GM19467 (cell line): ENCODE measurements at regions not wholly inside any gene's neighbourhood (a gene's known extent, or its start where the extent isn't known, plus 50 kb on each side); places are given as distances from the start of the nearest gene placed in this dataset.

ENCODE experiments used
- ATAC-seq: cut with Tn5 transposase; IDR thresholded peaks from one replicate; pipeline ENCODE4 v1.9.1; 2021; ENCODE audit warnings: mild to moderate bottlenecking, moderate library complexity; ENCODE audit not compliant: unreplicated experiment

GRCh38 chr5:145510769-145511168 lies 324.4 kb downstream of the PRELID2 start:
- no peak for ATAC-seq

GRCh38 chr5:145510324-145510723 lies 324.8 kb downstream of the PRELID2 start:
- no peak for ATAC-seq

- ATAC-seq, result no peak
These were observed 325.6 kb downstream of the PRELID2 start for GRCh38 chr5:145509336-145510136.

- ATAC-seq, result no peak
These were observed 328.8 kb downstream of the PRELID2 start for GRCh38 chr5:145506185-145506850.

- ATAC-seq, result no peak
These were observed 332.2 kb downstream of the PRELID2 start for GRCh38 chr5:145502906-145503305.

GRCh38 chr5:145500710-145501109 lies 334.4 kb downstream of the PRELID2 start:
- ATAC-seq, result no peak

GRCh38 chr5:145499483-145499882 lies 335.7 kb downstream of the PRELID2 start:
- no peak for ATAC-seq

GRCh38 chr5:145497052-145497451 lies 338.1 kb downstream of the PRELID2 start:
- no peak for ATAC-seq

- ATAC-seq, result no peak
These were observed 339.4 kb downstream of the PRELID2 start for GRCh38 chr5:145495741-145496140.

GRCh38 chr5:145495196-145495595 lies 339.9 kb downstream of the PRELID2 start:
- ATAC-seq, result no peak

GRCh38 chr5:145493435-145493834 lies 341.7 kb downstream of the PRELID2 start:
- ATAC-seq, result no peak

GRCh38 chr5:145489516-145489915 lies 345.6 kb downstream of the PRELID2 start:
- ATAC-seq, result no peak

GRCh38 chr5:145484158-145484557 lies 351.0 kb downstream of the PRELID2 start:
- no peak for ATAC-seq

GRCh38 chr5:145483212-145483611 lies 351.9 kb downstream of the PRELID2 start:
- no peak for ATAC-seq

- no peak for ATAC-seq
These were observed 355.3 kb downstream of the PRELID2 start for GRCh38 chr5:145479857-145480256.

GRCh38 chr5:145479271-145479670 lies 355.9 kb downstream of the PRELID2 start:
- ATAC-seq, result no peak

GRCh38 chr5:145478651-145479050 lies 356.5 kb downstream of the PRELID2 start:
- ATAC-seq, result no peak

GRCh38 chr5:145473042-145473642 lies 362.0 kb downstream of the PRELID2 start:
- no peak for ATAC-seq

- no peak for ATAC-seq
These were observed 363.1 kb downstream of the PRELID2 start for GRCh38 chr5:145471831-145472612.

GRCh38 chr5:145471026-145471425 lies 364.1 kb downstream of the PRELID2 start:
- no peak for ATAC-seq

- no peak for ATAC-seq
These were observed 364.7 kb downstream of the PRELID2 start for GRCh38 chr5:145470396-145470979.
